Hepatic stellate cell (primary cell): ENCODE measurements at regions not wholly inside any gene's neighbourhood (a gene's known extent, or its start where the extent isn't known, plus 50 kb on each side); places are given as distances from the start of the nearest gene placed in this dataset.
"Not testable (repeated sequence)": the region's sequence is repeated elsewhere in the genome, so short reads cannot be mapped to it uniquely, and the experiment has no call there.

ENCODE experiments used
- DNase-seq: peaks from one replicate; pipeline ENCODE4 v3.0.0; 2011; ENCODE audit warnings: low spot score

DNA sequence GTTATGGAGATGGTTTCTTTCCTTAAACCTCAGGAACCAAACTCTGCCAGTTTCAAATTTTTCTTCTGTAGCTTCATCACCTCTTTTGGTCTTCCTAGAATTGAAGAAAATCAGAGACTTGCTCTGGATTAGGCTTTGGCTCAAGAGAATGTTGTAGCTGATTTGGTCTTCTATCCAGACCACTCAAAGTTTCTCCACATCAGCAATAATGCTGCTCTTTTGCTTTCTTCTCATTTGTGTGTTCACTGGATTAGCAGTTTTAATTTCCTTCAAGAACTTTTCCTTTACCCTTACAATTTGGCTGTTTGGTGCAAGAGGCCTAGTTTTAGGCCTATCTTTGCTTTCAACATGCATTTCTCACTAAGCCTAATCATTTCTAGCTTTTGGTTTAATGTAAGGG lies 78.1 kb upstream of the PLCB4 start:
- no peak for DNase-seq

DNA sequence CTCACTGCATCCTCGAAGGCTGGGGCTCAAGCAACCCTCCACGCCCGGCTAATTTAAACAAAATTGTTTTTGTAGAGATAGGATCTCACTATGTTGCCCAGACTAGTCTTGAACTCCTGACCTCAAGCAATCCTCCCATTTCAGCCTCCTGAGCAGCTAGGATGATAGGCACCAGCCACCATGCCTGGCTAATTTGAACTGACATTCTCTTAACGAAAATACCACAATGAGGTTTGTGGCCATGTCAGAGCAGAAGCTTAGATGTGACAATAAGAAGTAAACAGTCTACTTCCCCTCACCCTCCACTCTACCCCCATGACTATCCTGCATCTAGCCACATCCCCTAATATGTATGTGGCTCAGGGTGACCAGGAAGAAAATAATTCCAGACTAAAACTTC lies 74.8 kb upstream of the PLCB4 start:
- DNase-seq: no peak

DNA sequence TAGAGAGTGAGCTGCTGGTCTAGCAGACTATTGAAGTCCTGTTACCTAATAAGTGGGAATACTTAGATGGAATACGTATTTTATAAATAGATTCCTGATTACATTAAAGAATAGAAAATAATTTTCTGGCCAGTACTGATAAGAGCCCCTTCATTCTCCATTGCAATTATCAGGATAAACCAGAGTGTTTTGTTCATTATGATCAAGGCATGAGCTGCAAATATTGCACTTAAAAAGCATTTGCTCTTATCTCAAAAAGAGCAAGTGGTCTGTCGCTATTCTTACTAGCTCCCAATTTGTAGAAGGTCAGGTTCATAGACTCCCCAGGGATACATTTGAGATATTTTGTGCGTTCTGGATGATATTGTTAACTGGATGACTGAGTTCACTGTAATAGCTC lies 73.1 kb upstream of the PLCB4 start:
- no peak for DNase-seq

DNA sequence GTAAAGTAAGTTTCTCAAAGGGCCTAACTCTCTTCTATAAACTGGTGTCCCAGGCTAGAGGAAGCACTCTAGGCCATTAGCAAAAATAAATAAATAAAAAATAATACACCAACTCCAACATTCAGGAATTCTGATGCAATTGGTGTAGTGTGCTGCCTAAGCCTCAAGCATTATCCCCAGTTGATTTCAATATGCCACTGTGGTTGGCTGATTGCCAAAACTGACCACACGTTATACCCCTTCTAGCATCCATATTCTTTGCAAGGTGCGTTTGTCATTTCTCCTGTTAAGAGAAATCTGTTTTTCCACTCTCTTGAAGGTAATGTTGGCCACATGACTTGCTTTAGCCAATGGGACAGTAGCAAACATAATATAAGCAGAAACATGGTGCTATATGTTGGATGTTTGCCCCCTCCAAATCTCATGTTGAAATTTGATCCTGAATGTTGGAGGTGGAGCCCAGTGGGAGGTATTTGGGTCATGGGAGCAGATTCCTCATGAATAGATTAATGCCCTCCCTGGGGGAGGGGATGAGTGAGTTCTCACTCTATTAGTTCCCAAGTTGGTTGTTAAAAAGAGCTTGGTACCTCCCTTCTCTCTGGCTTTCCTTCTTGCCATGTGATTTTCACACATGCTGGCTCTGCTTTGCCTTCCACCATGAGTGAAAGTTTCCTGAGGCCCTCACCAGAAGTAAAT lies 71.9 kb upstream of the PLCB4 start:
- no peak for DNase-seq

DNA sequence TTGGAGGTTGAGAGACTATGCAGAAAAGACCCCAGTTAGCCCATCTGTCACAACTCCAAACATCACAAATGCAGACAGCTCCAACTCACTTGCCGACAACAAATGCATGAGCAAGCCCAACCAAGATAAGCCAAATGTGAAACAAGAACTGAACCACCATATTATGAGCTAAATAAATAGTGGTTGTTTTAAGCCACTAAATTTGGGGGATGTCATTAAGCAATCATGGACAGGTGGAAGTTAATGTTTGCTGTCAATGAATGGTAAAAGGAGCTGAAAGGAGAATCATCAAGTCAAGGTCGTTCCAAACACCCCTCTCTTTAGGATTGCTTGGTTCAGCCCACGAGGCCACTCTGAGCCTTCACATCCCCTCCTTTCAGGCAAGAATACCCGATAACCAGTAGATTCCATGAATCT lies 71.2 kb upstream of the PLCB4 start:
- DNase-seq: no peak

DNA sequence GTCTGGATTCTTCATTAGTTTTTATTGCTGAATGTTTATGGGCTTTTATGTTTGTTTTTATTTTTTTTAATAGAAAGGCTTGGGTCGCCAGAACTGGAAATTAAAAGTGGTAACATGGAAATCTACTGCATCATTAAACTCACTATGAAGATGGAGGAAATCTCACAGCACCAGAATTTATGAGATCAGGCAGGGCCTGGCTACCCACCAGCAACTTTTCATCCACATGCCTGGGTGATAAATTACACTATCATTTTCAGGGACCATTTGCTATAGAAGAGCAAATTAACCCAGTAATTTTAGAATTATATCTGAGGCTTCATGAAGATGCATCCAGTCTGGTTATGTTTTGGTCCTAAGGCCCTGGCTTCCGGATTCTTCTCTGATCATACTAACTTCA lies 57.8 kb upstream of the PLCB4 start:
- no peak for DNase-seq

DNA sequence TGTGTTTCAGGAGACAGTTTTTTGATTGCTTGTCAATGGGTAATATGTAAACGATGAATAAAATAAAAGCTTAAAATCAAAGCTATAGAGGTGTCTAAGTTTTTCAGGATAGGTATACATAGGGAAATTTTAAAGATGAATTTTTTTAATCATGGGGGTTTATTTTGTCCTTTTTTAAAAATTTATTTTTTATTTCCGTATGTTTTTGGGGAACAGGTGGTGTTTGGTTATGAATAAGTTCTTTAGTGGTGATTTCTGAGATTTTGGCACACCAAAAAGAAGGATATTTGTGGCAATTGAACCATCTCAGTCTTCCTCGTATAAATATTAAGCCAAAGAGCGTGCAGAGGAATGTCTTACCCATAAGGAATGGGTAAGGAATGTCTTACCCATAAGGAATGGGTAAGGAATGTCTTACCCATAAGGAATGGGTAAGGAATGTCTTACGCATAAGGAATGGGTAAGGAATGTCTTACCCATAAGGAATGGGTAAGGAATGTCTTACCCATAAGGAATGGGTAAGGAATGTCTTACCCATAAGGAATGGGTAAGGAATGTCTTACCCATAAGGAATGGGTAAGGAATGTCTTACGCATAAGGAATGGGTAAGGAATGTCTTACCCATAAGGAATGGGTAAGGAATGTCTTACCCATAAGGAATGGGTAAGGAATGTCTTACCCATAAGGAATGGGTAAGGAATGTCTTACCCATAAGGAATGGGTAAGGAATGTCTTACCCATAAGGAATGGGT lies 53.5 kb upstream of the PLCB4 start:
- DNase-seq: not testable (repeated sequence)

DNA sequence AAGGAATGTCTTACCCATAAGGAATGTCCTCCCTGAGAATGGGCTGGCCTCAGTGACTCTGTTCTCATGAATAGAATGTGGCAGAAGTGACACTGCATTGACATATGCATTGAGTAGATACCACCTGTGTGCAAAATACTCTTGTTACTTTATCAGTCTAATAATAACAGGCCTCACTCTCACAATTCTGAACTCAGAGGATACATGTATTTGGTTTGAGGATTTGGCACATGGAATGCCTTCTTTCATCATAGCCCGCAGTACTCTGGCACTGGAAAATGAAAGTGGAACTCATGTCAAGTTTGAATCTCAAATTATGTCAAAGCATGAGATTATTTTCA lies 52.9 kb upstream of the PLCB4 start:
- peak; percentile 13 for DNase-seq

DNA sequence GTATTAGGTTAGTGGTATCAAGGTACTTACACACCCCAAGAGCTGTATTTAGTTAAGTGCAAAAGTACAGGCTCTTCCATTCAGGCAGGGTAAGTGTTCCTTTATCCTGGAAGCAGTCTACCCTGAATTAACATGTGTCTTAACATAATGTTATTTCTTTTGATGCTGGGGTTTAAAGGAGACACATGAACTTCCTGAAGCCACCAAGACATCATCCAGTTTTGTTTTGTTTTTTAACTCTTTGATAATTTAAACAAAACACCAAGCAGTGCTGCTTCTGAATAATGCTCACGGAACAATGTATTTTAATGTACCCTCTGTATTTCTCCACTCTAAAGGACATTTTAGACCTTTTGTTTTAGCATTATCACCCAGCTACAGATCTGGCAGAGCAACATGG lies 50.5 kb upstream of the PLCB4 start:
- DNase-seq: no peak
